NCI-H82 (cell line): ENCODE measurements at regions not wholly inside any gene's neighbourhood (a gene's known extent, or its start where the extent isn't known, plus 50 kb on each side); places are given as distances from the start of the nearest gene placed in this dataset.

Experiments
- DNase-seq: peaks from one replicate; lab custom pipeline; 2025; lab: John Stamatoyannopoulos, UW

DNA sequence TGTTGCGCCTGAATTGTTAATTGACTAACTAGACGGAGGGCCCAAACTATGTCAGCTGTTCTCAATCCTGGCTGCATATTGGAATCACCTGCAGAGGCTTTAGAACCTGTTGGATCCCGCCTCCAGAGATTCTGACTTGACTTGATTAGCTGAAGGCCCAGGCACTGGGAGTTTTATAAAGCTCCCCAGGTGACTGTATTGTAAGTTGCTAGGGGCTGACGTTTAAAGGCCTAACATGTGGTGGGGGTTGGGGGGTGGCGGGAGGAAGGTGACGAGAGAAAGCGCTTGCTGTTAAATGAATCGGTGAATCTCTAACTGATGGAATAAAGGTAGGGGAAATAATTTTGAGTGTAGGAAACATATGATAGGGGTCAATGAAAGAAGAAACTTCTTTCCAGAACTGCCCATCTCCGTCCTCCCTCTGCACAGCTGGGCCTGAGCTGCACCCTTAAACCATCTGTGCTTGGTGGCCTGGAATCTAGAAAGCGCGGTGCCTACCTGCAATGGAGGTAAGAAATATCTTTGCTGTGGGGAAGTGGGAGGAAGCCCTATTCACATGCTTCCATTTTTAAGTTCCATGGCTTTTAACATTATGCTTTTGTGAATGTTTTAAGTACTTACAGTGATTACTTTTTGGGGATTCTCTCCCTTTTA lies 225.0 kb upstream of the FAM3C start:
- no peak for DNase-seq

DNA sequence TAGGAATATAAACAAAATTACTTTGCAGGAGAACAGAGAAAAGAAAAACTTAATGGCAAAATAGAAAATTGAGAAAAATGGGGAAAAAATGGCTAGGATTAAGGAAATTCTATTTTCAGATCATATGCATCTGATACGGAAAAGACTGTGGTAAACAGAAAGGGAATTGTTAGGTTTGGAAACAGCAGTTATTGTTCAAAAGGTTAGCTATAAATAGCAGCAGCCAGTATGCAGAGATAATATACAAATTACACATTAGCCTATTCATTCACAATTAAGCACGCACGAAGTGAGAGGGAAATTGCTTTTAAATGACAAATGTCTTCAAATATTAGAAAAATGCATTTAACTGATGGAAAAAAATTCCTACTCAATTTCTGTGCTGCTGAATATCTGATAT lies 224.1 kb upstream of the FAM3C start:
- DNase-seq = no peak

DNA sequence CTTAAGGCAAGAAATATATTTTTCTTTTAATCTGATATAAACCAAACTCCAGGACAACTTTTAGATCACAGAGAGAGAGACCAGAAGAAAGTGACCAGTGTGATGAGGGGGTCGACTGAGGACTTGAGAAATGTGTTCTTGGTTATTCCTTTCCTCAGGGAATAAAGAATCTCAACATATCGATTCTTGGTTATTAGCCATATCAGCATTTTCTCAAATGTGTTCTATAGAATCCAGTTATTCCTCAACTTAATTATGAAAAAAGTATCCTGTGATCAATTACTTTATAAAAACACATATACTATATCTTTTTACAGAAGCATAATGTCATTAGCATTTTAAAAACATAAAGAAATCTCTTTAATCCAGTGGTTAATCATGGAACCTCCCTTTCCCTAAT lies 222.1 kb upstream of the FAM3C start:
- no peak for DNase-seq

DNA sequence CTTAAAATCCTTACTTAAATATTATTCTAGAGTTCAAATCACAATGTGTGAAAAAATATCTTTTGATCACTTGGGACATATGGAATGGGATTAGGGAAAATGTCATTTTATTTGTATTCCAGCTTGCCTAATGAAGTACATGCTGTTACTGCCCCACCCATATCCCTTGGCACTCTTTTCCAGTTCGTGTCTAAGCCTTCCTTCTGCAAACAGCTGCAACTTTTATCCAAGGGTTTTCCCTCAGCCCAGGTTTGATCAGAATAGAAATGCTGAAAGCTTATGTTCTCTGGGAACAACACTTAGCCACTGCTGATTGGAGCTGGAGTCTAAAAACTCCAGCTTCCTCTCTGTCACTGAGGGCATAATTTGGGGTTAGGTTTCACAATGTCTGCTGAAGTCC lies 214.1 kb upstream of the FAM3C start:
- no peak for DNase-seq

DNA sequence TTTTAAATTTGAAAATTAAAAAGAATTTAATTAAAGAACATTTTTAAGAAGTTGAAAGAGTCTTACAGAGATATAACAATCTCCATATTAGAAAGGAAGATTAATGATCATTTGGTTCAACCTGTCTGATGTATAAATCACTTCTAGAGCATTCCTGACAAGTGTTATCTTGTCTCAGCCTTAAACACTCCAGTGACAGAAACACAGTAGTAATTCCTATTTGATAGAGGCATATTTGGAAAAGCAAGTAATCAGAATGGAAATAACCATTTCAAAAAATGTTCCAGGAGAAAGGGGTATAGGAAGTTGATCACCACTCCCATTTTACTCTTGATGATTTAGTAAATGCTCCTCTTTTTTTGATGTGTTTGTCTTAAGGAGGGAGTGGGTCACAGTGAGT lies 213.1 kb upstream of the FAM3C start:
- no peak for DNase-seq

DNA sequence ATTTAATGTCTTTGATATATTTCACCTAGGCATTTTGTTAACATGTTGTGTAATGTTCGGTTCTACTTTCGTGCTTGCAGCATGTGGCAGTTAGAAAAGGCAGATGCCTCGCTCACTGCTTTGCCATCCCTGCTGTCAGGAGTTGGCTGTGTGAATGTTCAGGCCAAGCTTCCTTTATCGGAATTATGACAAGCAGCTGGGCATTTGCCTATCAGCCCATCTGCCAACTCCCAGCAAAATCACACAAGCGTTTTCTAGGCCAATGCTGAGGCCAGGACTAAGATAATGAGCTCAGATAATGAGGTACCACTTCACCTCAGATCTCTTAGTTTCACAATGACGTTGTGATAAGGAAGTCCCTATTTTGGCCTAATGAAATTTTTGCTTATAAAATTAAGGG lies 212.7 kb upstream of the FAM3C start:
- peak; percentile 90 for DNase-seq

DNA sequence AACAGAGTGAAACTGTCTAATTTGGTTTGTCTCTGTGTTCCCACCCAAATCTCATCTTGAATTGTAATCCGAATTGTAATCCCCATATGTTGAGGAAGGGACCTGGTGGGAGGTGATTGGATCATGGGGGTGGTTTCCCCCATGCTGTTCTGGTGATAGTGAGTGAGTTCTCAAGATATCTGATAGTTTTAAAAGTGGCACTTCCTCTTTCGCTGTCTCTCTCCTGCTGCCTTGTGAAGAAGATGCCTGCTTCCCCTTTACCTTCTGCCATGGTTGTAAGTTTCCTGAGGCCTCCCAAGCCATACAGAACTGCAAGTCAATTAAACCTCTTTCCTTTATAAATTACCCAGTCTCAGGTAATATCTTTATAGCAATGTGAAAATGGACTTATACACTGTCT lies 212.1 kb upstream of the FAM3C start:
- DNase-seq = peak; percentile 25

DNA sequence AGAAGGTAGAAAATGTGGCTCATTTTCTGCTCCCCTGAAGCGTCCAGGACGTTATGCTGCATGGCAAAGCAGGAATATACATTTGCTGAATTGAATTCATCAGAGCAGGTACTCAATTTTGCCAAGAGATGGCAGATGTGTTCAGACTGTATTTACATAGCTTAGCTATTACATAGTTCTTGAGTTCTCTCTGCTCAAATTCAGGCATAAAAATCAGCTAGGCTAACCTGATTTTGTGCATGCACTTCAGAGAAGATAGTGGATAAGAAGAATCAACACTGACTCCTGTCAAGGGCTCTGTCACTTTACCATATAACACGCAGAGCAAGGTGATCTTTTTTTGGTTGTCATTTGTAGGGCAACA lies 209.2 kb upstream of the FAM3C start:
- peak; percentile 8 for DNase-seq

DNA sequence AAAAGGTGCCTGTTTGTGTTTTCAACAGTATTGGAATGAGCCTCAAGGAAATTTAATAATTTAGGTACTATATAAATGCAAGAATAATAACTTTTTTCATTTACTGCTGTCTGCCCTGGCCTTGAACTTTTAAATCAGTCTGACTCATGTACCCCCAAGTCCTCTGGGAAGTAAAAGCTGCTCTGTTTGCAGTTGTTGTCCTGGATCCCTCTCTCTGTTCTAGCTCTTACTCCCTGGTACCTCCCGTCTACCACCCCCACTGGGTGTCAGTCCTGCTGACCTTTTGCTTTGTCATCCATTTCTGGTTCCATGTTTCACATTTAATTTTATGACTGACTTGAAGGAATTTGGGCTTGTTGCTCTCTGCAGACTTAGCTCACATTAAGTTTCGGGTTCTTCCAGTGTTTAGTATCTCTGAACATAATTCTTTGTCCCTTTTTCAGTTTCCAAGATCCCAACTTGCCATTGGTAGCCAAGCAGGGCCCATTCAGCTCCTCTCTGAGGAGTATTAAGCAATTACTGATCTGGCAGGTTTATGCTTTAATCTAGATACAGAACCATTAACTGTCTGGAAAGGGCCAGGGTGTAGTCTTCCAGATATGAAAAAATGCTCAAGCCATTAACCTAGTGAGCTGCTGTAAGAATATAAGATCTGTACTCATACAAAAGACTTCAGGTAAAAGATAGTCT lies 208.7 kb upstream of the FAM3C start:
- no peak for DNase-seq

DNA sequence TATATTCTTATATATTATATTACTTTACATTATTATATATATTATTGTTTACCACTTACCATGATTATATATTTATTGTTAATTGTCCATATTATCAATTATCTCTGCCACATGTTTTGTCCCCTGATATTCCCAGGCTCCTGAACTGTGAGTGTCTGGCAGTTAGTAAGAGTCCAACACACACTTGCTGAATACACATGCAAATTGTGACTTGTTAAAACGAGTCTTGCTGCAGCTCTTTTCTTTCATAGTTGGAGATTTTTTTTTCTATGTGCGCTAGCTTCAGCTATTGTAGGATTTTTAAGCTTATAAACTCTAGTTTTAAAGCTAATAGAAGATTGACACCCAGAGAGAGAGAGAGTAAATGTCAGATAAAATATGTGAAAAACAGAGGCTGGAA lies 207.8 kb upstream of the FAM3C start:
- no peak for DNase-seq

DNA sequence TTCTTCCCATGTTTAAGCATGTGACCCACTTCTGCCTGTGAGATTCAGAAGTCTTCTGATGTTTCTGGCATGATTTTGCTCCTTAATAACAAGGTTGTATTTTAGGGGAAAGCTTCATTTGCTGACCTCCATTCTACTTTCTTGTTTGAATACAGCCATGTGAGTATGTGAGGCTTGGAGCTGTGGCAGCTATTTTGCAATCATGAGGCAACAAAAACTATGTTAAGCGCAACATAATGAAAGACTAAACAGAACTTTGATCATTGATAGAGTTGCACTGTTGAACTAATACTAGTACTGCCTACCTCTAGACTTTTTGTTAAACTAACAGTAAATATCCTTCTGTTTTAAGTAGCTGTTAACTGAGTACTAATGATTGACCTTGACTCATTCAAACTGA lies 203.8 kb upstream of the FAM3C start:
- DNase-seq = no peak

DNA sequence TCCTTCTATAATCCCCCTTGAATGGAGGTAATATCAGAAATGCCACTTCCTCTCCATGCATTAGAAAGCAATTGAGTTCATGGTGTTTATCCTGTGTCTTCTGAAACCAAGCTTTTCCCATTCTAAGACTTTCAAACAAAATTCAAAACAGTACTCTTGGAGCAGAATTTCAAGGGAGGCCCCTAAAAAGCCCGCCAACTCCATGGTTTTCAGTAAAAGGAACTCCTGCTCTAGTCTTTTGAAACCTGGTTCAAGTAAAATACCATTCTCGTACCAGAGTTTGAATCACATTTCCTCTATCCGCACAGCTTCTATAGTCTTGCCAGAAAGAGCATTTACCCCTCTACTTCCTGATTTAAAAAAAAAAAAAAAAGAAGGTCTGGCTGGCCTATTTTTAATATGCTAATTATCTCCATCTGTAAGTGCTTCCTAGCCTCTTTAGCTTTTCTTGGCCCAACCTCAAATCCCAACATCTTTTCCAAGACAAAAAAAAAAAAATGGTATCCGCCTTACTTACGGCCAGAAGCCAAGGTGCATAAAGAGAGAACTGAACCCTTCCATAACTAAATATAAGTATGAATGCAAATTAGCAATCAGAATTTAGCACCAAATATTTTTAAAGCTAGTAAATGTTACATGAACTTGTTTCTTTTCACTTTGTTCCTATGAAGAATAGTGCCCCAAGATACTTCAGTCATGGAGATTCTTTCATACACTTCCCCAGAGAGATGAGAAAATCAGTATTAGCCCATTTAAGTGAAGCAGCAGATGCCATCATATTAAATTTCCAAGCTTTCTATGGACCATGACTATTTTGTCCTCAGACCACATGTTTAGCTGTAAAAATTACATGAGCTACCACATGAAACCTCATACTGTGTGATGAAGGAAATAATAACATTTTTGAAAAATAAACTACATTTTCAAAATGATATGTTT lies 199.9 kb upstream of the FAM3C start:
- DNase-seq = no peak

DNA sequence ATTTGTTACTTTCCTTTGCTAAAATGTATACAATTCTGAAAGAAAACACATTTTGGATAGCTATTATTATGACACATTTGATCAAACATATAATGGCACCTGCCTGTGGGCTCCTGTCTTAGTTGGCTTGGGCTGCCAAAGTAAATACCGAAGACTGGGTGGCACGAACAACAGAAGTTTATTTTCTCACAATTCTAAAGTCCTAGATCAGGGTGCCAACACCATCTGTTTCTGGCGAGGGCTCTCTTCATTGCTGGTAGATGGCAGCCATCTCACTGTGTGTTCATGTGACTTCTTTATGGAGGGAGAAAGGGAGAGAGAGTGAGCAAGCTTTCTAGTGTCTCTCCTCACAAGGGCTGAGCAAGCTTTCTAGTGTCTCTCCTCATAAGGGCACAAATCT lies 195.8 kb upstream of the FAM3C start:
- DNase-seq = no peak

DNA sequence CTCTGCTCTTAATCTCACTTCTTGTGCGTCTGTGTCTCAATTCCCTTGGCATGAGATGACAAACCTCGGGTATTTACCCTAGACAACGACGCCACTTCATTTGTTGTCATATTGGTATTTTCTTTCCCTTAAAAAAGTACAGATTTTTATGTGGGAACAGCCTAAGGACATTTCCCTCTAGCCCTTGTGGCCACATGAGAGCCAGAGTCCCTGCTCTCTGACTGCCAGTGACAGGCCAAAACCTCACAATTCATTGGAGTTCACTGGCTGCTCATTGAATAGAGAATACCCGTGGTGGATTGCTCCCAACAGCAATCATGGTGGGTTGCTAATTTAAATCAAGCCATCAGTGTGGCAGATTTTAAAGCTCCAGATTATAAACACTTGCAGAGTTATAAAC lies 191.3 kb upstream of the FAM3C start:
- DNase-seq = no peak

DNA sequence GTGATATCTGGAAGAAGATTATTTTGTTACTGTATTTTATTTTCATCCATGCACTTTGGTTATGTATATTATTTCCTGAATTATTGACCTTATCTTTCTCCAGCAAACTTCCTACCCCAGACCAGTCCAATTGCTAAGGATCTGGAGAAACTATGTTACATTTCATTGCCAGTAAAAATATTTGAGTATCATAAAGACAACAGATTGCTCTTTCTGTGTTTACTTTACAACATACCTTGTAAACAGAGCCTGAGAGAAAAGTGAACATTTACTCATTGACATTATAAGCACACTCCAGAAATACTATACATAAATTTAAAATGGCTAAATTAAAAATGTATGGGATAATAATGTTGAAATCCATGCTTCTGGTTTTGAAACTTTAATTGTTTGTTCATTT lies 186.2 kb upstream of the FAM3C start:
- DNase-seq = no peak

DNA sequence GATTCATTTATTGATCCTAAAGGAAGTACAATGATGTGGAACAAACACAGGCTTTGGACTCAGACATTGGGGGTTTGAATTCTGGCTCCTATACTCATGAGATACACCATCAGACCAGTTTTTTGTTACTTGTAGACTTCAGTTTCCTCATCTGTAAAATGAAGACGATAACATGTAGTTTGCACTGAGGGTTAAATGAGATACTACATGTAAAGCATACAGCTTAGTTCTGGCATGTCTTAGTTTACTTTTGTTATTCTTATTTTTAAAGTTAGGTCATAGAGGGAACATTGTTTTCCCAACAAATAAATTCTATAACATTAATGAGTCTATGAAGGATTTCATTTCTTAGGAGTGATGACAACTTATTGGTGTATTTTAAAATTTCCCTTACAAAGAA lies 183.5 kb upstream of the FAM3C start:
- DNase-seq = no peak

DNA sequence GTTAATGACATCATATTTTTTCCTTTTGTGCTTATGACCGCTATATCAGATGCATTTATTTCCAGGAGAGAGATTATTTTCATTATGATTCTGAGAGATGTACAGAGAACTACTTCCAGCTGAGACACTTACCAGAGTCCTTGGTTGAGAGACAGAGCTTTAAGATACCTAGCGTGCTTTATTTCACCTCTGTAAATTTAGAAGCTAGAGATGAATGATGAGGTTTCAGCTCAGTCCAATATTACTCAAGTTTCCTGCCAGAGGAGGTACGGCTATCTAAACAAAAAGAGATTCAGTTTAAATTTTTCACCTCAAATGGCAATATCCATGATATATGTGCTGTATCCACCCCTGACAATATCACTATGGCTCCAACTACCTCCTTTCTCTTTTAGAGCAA lies 182.6 kb upstream of the FAM3C start:
- no peak for DNase-seq

DNA sequence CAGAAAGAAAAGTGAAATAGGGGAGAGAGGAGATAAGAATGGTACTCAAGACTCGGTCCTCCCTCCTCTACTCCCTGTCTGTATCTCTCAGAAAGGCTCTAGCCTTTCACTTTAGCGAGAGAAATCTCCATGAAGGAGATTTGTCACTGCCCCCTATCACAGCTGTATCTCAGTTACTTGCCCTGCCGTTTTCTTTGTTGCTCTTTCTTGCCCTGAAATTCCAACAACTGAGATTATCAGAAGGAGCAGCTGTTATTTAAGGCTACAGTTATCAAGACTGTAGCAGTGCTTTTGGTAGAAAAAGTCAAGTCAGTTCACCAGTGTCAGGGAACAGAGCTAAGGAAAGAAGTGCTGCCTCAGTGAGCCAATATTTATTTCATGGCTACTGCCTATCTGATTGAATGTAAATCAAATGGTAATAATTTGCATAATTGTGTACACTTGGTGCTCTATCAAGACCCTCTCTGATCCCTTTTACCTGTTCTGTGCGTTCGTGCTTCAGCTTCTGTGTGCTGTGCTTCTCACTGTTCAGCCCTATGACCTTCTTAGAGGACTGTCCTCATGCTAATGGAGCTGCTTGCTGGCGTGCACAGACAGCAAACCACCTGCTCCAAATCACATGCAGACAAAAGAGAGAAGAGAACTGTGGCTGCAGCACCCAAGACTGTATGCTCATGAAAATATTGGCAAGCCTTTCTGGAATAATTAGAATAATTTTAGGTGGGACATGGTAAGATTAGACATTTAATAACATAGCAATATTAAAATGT lies 180.2 kb upstream of the FAM3C start:
- no peak for DNase-seq

DNA sequence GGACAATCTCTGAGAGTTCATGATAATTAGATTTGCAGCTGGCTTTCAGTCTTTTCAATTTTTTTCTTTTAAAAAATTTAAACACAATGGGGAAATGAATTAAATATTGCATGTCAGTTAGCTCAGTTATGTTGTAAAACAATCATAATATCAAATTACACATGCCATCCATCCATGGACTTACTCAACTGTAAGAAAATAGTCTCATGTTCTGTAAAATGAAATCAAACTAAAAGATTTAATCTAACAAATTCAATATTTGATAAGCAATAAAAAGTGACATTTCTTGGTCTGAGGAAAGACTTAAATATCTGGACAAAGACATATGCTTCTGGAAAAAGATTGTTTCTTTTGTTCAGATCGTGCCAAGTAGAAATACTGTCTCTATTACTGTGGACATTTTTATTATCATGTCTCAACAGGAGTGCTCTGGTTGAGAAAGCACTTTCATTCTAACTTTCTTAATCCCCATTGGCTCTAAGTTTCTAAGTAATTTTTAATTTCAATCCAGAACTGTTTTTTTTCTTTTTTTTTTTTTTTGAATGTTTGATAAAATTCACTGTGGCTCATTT lies 179.2 kb upstream of the FAM3C start:
- DNase-seq = no peak

DNA sequence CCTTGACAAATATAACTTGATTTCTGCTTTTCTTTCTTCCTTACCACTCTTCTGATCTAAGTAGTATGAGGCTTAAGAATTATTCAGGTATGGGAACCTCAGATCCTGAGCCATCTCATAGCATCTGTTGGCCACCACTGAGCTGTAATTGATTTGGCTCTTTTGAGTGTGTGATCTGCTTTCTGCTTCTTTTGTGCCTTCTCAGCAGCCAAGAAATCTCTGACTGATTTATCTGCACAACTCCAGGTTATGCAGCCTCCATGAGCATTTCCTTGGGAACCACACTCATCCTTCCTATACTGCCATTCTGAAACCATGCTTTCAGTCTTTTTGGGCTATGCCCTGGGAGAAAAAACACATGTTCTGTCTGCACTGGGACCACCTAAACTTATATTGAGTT lies 178.0 kb upstream of the FAM3C start:
- DNase-seq = no peak

DNA sequence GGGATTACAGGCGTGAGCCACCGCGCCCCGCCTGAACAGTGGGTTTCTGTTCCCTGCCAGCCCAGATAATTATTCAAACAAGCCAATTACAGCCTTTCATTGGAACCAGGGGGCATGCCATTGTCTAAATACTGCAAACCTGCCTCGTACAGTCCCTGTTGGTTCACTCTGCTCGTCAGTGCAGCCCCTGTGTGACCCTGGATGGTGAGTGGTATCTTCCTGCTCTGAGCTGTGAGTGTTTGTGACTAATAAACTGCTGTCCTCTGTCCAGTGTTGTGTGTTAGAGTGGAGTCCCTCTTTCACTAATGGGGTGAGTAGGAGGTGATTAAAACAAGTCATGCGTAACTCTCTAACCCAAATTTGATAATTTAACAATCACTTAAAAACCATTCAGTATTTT lies 176.5 kb upstream of the FAM3C start:
- DNase-seq = no peak

DNA sequence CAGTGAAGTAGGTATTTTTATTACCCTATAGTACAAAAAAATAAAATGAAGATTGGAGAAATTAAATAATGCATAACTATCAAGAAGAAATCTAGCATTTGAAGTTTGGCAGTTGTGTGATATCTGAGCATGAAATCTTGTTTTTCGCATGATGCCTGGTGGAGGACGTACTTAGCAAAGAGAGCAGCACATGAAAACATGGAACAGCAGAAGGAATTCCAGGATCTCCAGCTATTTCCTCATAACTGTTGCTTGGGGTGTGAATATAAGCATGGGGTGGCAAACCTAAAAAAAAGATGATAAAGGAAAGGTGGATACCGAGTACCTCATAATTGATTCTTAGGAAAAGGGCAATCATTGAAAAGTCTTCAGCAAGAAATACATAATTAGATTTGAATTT lies 174.3 kb upstream of the FAM3C start:
- DNase-seq = no peak
